ENCODE measurements at regions not wholly inside any gene's neighbourhood (a gene's known extent, or its start where the extent isn't known, plus 50 kb on each side); places are given as distances from the start of the nearest gene placed in this dataset.

DNA sequence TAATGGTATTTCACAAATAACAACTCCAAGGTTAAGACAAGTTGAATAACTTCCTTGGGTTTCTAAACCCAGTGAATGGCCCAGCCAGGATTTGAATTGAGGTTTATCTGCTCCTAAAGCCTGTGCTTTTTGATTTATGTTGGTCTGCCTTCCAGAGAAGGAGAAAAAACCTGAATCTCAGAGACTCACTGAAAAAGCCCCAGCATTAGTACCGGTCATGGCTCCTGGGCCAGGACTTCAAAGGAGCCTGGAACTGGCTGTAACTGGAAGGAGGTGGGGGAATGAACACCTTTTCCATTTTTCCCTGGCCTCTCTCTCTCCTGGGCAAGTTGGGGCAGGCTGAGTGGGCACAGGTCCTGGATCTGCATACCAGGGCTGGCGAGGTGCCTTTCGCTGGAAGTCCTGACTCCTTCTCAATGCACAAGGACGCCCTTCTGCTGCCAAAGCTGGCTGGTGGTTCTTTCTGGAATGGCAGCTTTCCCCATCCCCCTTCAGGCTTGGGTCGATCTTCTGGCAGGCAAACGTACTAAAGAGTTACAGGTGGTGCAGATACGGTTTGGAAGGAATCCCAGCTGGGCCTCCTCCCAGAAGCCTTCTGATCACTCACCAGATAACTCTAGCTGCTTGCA is 268.2 kb downstream of the PTEN start:
- TF ChIP-seq CTCF (IDR thresholded peaks at IDR 0.05), result no peak
- no peak for TF ChIP-seq POLR2A (IDR thresholded peaks at IDR 0.05)
- no peak overlapping the region for H3K27ac ChIP-seq
- H3K4me3 ChIP-seq, result no peak overlapping the region
- DNase-seq, result no peak
- no peaks in the 10 kb centered on the region for H3K9me3 ChIP-seq
- no peaks in the 10 kb centered on the region for H3K4me1 ChIP-seq
- H3K27me3 ChIP-seq, result no peaks in the 10 kb centered on the region
- no peaks in the 10 kb centered on the region for H3K36me3 ChIP-seq

DNA sequence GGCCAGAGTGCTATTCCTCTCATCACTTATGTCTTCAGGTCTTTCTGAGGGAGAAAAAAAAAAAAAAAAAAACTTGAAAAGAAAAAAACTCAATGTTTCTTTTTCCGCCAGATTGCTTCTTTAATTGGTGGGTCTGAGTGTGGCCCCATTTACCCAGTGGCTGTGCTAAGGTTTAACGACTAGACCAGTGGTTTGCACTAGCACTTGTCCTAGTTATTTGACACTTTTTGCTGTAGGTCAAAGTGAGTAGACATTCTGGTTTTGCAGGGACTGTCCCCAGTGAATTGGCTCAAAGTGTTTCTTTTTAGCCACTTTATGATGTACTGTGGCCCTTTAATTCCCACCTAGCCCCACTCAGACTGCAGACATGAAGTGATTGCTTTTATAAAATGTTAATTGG is 273.3 kb downstream of the PTEN start:
- DNase-seq, result no peak
- peaks cover 0 to 4% (median 0%) of the 10 kb centered on the region in 4 donors for H3K4me1 ChIP-seq
- no peak overlapping the region for H3K4me3 ChIP-seq
- no peaks in the 10 kb centered on the region for H3K9me3 ChIP-seq
- H3K27me3 ChIP-seq, result no peaks in the 10 kb centered on the region
- no peak overlapping the region for H3K27ac ChIP-seq
- H3K36me3 ChIP-seq, result no peaks in the 10 kb centered on the region
- TF ChIP-seq POLR2A (IDR thresholded peaks at IDR 0.05), result no peak
- no peak for TF ChIP-seq CTCF (IDR thresholded peaks at IDR 0.05)

DNA sequence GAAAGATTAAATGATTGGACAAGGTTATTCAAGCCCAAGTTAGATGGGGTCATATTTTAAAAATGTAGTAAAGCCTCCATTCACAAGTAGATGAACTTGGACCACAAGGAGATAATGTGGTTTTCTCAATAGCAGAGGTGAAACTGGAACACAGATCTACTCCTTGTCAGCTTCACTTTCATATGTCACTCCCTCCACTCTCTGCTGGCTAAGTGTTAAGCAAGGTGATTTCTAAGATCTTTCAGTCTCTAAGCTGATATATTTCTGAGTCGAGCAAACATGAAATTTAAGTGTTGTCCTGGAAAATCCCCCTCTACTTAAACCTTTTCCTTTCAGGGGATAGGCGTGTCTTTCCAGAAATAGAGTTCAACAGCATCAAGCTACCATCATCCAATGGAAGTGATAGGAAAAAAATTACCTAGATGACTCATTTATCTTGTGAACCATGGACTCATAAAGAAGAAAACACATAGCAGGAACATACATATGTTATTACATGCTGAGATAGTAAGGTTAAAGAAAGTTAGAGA is 275.0 kb downstream of the PTEN start:
- TF ChIP-seq CTCF (IDR thresholded peaks at IDR 0.05) (no peak), POLR2A (IDR thresholded peaks at IDR 0.05) (no peak)
- no peaks in the 10 kb centered on the region for H3K36me3 ChIP-seq
- peaks cover 0 to 4% (median 0%) of the 10 kb centered on the region in 4 donors for H3K4me1 ChIP-seq
- peak overlapping the region in 2 of 4 donors; percentile 43 to 66 for H3K27ac ChIP-seq
- no peak overlapping the region for H3K4me3 ChIP-seq
- H3K9me3 ChIP-seq, result no peaks in the 10 kb centered on the region
- no peaks in the 10 kb centered on the region for H3K27me3 ChIP-seq
- no peak for DNase-seq

GRCh38 chr10:88147000-88147798 is 283.8 kb downstream of the PTEN start:
- Histone ChIP-seq H3K36me3 (no peaks in the 10 kb centered on the region), H3K27me3 (no peaks in the 10 kb centered on the region), H3K4me3 (no peak overlapping the region), H3K9me3 (no peaks in the 10 kb centered on the region), H3K27ac (peak overlapping the region in 1 of 4 donors; percentile 59), H3K4me1 (no peaks in the 10 kb centered on the region)
- TF ChIP-seq CTCF (IDR thresholded peaks at IDR 0.05), result no peak
- no peak for TF ChIP-seq POLR2A (IDR thresholded peaks at IDR 0.05)
- DNase-seq, result no peak

DNA sequence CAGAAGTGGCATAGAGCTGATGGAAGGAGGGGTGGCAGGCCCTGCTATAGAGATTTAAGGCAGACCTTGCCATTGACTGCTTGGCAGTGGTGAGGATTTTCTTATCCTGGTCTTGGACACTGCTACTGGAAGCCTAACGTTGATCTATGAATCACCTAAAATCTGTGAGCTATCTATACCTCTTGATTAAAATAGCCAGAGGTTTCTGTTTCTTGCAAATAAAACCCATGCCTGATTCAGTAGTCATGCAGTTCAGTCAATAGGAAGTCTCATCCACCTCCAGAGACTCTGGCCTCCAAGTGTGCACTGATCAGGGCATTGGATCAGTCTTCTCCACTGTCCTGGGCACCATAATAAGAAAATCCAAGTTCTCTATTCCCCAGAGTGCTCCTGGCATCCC is 286.5 kb downstream of the PTEN start:
- Histone ChIP-seq H3K36me3 (no peaks in the 10 kb centered on the region), H3K4me3 (no peak overlapping the region), H3K9me3 (no peaks in the 10 kb centered on the region), H3K4me1 (no peaks in the 10 kb centered on the region), H3K27ac (no peak overlapping the region), H3K27me3 (no peaks in the 10 kb centered on the region)
- TF ChIP-seq POLR2A (IDR thresholded peaks at IDR 0.05) (no peak), CTCF (IDR thresholded peaks at IDR 0.05) (no peak)
- no peak for DNase-seq

All from Peyer's patch (tissue), 4 donors.